Parathyroid adenoma (tissue), 2 donors: ENCODE measurements at regions not wholly inside any gene's neighbourhood (a gene's known extent, or its start where the extent isn't known, plus 50 kb on each side); places are given as distances from the start of the nearest gene placed in this dataset.

ENCODE experiments used
- H2AFZ ChIP-seq: fragments of 300-600 bp; sonication (generic); one replicate; pipeline ENCODE4 v1.7.0; 2017; ENCODE audit warnings: antibody characterized with exemption, mild to moderate bottlenecking
- H3K27ac ChIP-seq: fragments of 300-600 bp; sonication (generic); one replicate; pipeline ENCODE4 v1.7.0; 2017
- H3K27me3 ChIP-seq: fragments of 300-600 bp; sonication (generic); one replicate; pipeline ENCODE4 v1.7.0; 2017; ENCODE audit warnings: low read length; ENCODE audit not compliant: control insufficient read depth, insufficient read depth
- H3K36me3 ChIP-seq: fragments of 300-600 bp; sonication (generic); one replicate; pipeline ENCODE4 v1.7.0; 2017; ENCODE audit warnings: low read length; ENCODE audit not compliant: control insufficient read depth, insufficient read depth
- H3K4me1 ChIP-seq: fragments of 300-600 bp; sonication (generic); one replicate; pipeline ENCODE4 v1.7.0; 2017; ENCODE audit warnings: control low read depth
- H3K4me2 ChIP-seq: fragments of 300-600 bp; sonication (generic); one replicate; pipeline ENCODE4 v1.7.0; 2017; ENCODE audit warnings: low read length
- H3K4me3 ChIP-seq: fragments of 300-600 bp; sonication (generic); one replicate; pipeline ENCODE4 v1.7.0; 2017; ENCODE audit warnings: low read depth, low read length
- H3K79me2 ChIP-seq: fragments of 300-600 bp; sonication (generic); one replicate; pipeline ENCODE4 v1.7.0; 2017; ENCODE audit warnings: control low read depth
- H3K9ac ChIP-seq: fragments of 300-600 bp; sonication (generic); one replicate; pipeline ENCODE4 v1.7.0; 2017; ENCODE audit warnings: mild to moderate bottlenecking
- H3K9me3 ChIP-seq: fragments of 300-600 bp; sonication (generic); one replicate; pipeline ENCODE4 v1.7.0; 2017; ENCODE audit warnings: low read length; ENCODE audit not compliant: control insufficient read depth
- CTCF ChIP-seq: fragments of 300-600 bp; sonication (generic); IDR thresholded peaks from one replicate; pipeline ENCODE4 v1.7.0; 2017; ENCODE audit warnings: antibody characterized with exemption, mild to moderate bottlenecking
- donor health status: primary hyperparathyroidism.

GRCh38 chr20:10793766-10794165 lies 120.0 kb upstream of the JAG1 start:
- H3K4me3 ChIP-seq, result no peak overlapping the region
- H2AFZ ChIP-seq, result no peak overlapping the region
- H3K9ac ChIP-seq, result no peak overlapping the region
- TF ChIP-seq CTCF, result no peak
- H3K9me3 ChIP-seq, result no peaks in the 10 kb centered on the region
- H3K4me2 ChIP-seq, result no peak overlapping the region
- no peaks in the 10 kb centered on the region for H3K27me3 ChIP-seq
- no peak overlapping the region for H3K27ac ChIP-seq
- no peaks in the 10 kb centered on the region for H3K4me1 ChIP-seq
- H3K36me3 ChIP-seq, result no peaks in the 10 kb centered on the region
- no peaks in the 10 kb centered on the region for H3K79me2 ChIP-seq

DNA sequence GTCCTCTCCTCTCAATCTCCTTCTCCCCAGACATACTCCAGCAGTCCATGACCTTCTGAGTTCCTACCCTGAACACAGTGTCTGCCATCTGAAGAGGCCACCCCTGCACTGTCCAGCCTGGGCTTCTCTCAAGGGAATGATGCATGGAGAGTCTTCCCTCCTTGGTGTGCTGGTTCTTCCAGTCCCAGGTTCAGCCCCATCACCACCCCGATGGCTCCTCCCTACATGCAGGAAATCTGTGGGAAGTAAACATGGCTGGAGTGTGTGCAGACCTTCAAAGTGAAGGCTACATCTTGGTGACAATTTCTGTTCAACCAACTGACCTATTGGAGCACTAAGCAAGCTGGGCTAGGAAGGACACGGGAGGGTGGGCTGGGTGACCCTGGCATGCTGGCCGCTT lies 121.0 kb upstream of the JAG1 start:
- Histone ChIP-seq H3K27me3 (no peaks in the 10 kb centered on the region), H2AFZ (no peak overlapping the region), H3K36me3 (no peaks in the 10 kb centered on the region), H3K4me3 (no peak overlapping the region), H3K79me2 (no peaks in the 10 kb centered on the region), H3K4me2 (no peak overlapping the region), H3K4me1 (no peaks in the 10 kb centered on the region), H3K9ac (no peak overlapping the region), H3K9me3 (no peaks in the 10 kb centered on the region), H3K27ac (no peak overlapping the region)
- no peak for TF ChIP-seq CTCF

DNA sequence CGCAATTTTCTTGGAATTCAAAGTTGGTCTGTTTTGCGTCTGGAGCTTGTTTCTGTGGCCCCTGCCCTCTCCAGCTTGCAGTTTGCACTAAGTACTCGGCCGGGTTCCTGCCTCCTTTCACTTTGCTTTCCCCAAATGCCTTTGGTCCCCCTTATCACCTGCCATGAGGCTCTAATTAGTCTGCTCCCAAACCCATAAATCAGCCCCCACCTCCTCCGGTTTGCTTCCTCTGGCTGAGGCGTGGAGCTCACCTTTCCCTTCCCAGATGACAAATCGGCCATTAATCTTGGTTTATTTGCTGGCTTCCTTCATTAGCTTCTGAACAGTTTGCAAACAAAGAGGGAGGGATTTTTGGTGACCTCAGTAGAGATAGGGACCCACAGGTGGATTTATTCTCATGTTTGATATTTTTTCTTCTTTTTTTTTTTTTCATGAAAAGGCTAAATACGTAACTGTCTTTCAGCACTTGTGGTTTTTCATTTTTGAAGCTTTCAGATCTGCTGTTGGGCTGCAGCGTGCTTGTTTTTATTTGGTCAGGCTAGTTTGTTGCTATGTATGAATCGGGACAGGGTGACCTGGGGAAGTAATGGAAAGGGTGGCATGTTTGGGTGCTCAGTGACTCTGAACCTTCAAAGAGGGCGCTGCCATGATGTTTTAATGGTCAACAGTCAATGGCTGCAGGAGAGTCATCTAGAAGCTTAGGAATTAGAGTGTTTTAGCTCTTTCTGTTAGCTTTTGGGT lies 121.7 kb upstream of the JAG1 start:
- H3K4me2 ChIP-seq, result no peak overlapping the region
- no peaks in the 10 kb centered on the region for H3K9me3 ChIP-seq
- no peak for TF ChIP-seq CTCF
- no peaks in the 10 kb centered on the region for H3K79me2 ChIP-seq
- H3K4me1 ChIP-seq, result no peaks in the 10 kb centered on the region
- no peaks in the 10 kb centered on the region for H3K27me3 ChIP-seq
- H2AFZ ChIP-seq, result no peak overlapping the region
- H3K9ac ChIP-seq, result no peak overlapping the region
- H3K4me3 ChIP-seq, result no peak overlapping the region
- no peaks in the 10 kb centered on the region for H3K36me3 ChIP-seq
- no peak overlapping the region for H3K27ac ChIP-seq

DNA sequence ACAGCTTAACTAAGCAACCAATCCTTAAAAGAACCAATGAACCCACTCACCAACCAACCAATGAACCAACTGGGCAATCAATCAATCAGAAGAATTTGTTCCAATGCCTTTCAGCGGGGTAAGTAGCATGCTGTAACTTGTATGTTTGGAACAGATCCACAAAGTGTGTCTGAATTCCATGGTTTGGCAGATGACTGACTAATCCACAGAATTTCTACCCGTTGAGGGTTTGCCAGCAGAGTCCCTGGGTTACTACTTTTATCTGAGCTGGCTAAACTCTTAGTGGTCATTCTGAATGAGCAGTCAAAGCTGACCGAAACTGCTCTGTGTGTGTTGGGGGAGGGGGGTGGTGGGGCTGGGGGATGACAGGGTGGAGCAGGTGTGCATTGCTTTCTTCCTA lies 125.0 kb upstream of the JAG1 start:
- Histone ChIP-seq H3K27ac (no peak overlapping the region), H3K4me1 (no peaks in the 10 kb centered on the region), H3K36me3 (no peaks in the 10 kb centered on the region), H3K4me2 (no peak overlapping the region), H3K27me3 (no peaks in the 10 kb centered on the region), H3K9me3 (no peaks in the 10 kb centered on the region), H3K4me3 (no peak overlapping the region), H2AFZ (no peak overlapping the region), H3K79me2 (no peaks in the 10 kb centered on the region), H3K9ac (no peak overlapping the region)
- TF ChIP-seq CTCF, result no peak

DNA sequence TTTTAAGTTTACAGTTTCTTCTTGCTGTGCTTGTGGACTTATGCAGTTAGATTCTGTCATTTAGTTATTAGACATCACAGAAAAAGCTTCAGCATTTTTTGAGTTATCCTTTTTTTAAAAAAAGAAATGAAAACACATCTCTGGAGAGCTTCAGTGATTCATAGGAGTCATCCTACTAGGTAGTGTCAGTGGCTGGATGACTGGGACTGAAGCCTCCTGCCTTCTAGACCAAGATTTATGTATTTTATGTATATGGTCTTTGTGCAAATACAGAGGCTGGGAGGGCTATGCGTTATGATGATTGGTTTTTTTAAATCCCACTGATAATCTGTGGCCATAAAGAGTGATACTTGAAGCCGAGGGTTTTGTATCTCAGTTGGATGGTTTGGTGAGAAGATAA lies 125.9 kb upstream of the JAG1 start:
- H2AFZ ChIP-seq, result no peak overlapping the region
- H3K9me3 ChIP-seq, result no peaks in the 10 kb centered on the region
- H3K9ac ChIP-seq, result no peak overlapping the region
- no peak overlapping the region for H3K4me3 ChIP-seq
- no peak overlapping the region for H3K27ac ChIP-seq
- no peaks in the 10 kb centered on the region for H3K79me2 ChIP-seq
- H3K27me3 ChIP-seq, result no peaks in the 10 kb centered on the region
- no peaks in the 10 kb centered on the region for H3K36me3 ChIP-seq
- TF ChIP-seq CTCF, result no peak
- H3K4me2 ChIP-seq, result no peak overlapping the region
- no peaks in the 10 kb centered on the region for H3K4me1 ChIP-seq
